OCI-LY3 (cell line): ENCODE measurements at regions not wholly inside any gene's neighbourhood (a gene's known extent, or its start where the extent isn't known, plus 50 kb on each side); places are given as distances from the start of the nearest gene placed in this dataset.

Experiments
- EZH2phosphoT487 ChIP-seq: fragments of 200-600 bp; shearing (Covaris generic); IDR thresholded peaks from 2 replicates; pipeline ENCODE4 v1.6.1; 2018; ENCODE audit warnings: antibody characterized with exemption, mixed run types, low read depth
- TF ChIP-seq, protein P1 (sequence below): fragments of 200-600, 300-600 bp; sonication (generic); IDR thresholded peaks from 2 replicates; pipeline ENCODE4 v1.5.1; 2014; ENCODE audit warnings: antibody characterized with exemption, low read length, low read depth

DNA sequence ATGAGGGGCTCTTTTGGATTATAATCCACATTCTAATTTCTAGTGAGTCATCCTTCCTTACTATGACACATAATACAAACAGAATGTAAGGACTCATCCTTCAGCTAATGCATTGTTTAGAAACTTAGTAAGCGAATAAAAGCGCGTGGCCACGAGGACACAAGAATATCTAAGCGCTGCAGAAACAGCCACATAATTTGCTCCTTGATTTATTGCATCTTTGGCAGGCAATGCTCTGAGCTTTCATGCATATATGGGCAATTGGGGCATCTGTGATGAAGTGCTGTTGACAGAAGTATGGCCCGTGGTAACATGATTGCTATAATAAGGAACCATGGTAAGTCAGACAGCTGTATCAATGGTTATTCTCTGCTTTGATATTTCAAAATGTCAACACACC, 191.3 kb upstream of the ZNF385D start:
- TF ChIP-seq, protein P1, sequence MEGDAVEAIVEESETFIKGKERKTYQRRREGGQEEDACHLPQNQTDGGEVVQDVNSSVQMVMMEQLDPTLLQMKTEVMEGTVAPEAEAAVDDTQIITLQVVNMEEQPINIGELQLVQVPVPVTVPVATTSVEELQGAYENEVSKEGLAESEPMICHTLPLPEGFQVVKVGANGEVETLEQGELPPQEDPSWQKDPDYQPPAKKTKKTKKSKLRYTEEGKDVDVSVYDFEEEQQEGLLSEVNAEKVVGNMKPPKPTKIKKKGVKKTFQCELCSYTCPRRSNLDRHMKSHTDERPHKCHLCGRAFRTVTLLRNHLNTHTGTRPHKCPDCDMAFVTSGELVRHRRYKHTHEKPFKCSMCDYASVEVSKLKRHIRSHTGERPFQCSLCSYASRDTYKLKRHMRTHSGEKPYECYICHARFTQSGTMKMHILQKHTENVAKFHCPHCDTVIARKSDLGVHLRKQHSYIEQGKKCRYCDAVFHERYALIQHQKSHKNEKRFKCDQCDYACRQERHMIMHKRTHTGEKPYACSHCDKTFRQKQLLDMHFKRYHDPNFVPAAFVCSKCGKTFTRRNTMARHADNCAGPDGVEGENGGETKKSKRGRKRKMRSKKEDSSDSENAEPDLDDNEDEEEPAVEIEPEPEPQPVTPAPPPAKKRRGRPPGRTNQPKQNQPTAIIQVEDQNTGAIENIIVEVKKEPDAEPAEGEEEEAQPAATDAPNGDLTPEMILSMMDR, result no peak
- no peak for TF ChIP-seq EZH2phosphoT487
